ENCODE measurements at regions not wholly inside any gene's neighbourhood (a gene's known extent, or its start where the extent isn't known, plus 50 kb on each side); places are given as distances from the start of the nearest gene placed in this dataset.

DNA sequence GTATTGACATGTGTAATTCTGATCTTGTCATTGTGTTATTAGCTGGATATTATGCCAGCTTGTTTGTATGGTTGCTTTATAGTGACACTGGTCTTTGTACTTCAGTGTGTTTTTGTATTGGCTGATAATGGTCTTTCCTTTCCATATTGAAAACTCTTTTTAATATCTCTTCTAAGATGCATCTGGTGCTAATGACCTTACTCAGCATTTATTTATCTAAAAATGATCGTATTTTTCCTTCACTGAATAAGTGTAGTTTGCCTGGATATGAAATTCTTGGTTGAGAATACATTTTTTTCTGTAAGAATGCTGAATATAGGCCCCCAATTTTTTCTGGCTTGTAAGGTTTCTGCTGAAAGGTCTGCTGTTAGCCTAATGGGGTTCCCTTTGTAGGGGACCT lies 465.5 kb upstream of the TMPRSS15 start:
- peaks cover 0 to 8% (median 0%) of the 10 kb centered on the region in 12 donors for H3K9me3 ChIP-seq
- 0 to 67% (median 19%) methylated on average over 1 of the region's 1 CpG for WGBS, 4 donors
- no peak for ATAC-seq

DNA sequence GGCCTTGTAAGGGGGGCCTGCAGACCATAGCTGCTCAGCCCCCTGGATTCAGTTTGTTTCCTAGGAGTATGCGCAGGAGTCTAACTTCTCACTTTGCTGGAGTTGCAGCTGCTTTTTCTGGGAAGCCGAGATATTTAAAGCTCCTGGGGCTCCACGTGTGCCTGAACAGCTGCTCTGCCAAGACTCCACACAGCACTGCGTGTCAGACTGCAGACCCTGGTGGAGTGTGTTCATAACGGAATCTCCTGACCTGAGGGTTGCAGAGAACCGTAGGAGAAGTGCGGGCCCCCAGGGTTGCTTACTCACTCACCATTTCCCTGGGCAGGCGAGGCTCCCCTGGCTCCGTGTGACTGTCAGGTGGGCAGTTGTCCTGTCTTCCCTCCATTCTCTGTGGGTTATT lies 474.3 kb upstream of the TMPRSS15 start:
- no peaks in the 10 kb centered on the region for H3K36me3 ChIP-seq
- no peaks in the 10 kb centered on the region for H3K27me3 ChIP-seq
- TF ChIP-seq POLR2A (IDR thresholded peaks at IDR 0.05), result no peak
- TF ChIP-seq, protein P1, sequence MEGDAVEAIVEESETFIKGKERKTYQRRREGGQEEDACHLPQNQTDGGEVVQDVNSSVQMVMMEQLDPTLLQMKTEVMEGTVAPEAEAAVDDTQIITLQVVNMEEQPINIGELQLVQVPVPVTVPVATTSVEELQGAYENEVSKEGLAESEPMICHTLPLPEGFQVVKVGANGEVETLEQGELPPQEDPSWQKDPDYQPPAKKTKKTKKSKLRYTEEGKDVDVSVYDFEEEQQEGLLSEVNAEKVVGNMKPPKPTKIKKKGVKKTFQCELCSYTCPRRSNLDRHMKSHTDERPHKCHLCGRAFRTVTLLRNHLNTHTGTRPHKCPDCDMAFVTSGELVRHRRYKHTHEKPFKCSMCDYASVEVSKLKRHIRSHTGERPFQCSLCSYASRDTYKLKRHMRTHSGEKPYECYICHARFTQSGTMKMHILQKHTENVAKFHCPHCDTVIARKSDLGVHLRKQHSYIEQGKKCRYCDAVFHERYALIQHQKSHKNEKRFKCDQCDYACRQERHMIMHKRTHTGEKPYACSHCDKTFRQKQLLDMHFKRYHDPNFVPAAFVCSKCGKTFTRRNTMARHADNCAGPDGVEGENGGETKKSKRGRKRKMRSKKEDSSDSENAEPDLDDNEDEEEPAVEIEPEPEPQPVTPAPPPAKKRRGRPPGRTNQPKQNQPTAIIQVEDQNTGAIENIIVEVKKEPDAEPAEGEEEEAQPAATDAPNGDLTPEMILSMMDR (IDR thresholded peaks at IDR 0.05), result no peak
- ATAC-seq (peak in 3 of 4 donors; percentile 22 to 62 (median 42)), DNase-seq (no peak)
- H3K4me1 ChIP-seq, result peaks cover 0 to 4% (median 0%) of the 10 kb centered on the region in 12 donors
- intact Hi-C loops (cut with DNase I), result no loop called here
- H3K4me3 ChIP-seq, result no peak overlapping the region
- H3K9me3 ChIP-seq, result peaks cover 0 to 14% (median 0%) of the 10 kb centered on the region in 12 donors
- no peak overlapping the region for H3K27ac ChIP-seq
- WGBS, 4 donors, result 29 to 62% (median 51%) methylated on average over 5 to 9 of the region's 9 CpGs

More for the DNA sequence above, 465.5 kb upstream of the TMPRSS15 start:
- intact Hi-C loops (cut with DNase I), result no loop called here
- Histone ChIP-seq H3K4me1 (no peaks in the 10 kb centered on the region), H3K27me3 (no peaks in the 10 kb centered on the region), H3K27ac (no peak overlapping the region), H3K36me3 (no peaks in the 10 kb centered on the region), H3K4me3 (no peak overlapping the region)
- no peak for TF ChIP-seq POLR2A (IDR thresholded peaks at IDR 0.05)
- TF ChIP-seq, protein P1 (IDR thresholded peaks at IDR 0.05), result no peak
- DNase-seq, result no peak

DNA sequence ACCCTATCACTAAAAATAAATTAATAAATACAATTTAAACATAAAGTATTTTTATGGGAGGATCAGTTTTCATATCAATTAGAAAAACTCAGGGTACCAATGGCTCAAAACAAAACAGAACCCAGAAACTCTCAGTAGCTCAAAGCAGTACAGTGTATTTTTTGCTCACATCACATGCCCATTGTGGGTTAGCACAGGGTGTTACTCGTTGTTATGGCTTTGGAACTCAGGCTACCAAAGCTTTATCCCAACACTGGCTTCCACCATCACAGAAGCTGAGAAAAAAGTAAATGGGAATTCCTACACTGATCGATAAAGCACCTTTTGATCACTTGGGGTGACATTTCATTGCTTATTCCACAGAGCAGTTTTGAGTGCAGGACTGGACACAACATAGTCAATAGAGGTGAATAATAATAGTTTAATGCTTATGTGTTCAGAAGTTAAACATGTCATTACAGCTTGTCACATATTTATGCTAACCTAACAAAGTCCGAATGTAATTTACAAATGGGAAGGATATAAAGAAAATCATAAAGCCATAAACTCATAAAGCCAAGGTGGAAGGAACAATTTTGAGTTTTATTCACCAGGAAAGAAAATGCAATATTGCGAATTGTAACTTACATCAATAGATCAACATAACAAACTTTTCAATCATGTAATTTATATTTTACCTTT lies 484.5 kb upstream of the TMPRSS15 start:
- Histone ChIP-seq H3K9me3 (peaks cover 0 to 8% (median 0%) of the 10 kb centered on the region in 12 donors), H3K36me3 (no peaks in the 10 kb centered on the region), H3K27me3 (no peaks in the 10 kb centered on the region), H3K27ac (no peak overlapping the region), H3K4me3 (no peak overlapping the region), H3K4me1 (no peaks in the 10 kb centered on the region)
- intact Hi-C loops (cut with DNase I), result no loop called here
- TF ChIP-seq, protein P1 (IDR thresholded peaks at IDR 0.05), result no peak
- no peak for TF ChIP-seq POLR2A (IDR thresholded peaks at IDR 0.05)
- no peak for DNase-seq
- no peak for ATAC-seq
- 83 to 89% (median 87%) methylated on average over 4 of the region's 4 CpGs for WGBS, 4 donors

DNA sequence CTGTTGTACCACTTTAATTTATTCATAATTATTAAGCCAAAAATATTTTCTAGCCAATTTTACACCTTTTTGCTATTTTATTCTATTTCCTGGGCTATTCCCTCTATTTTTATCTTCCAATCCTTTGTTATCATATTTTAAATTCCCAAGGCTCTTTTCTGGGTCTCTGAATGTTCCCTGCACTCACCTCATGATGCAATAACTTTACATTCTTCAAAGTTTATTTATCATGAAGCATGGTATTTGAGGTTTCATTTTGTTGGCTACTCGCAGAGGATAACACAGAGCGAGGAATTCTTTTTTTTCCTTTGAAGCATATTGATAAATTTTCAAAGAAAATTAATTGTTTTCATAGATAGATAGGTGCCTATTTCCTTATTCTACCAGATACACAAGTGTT lies 489.8 kb upstream of the TMPRSS15 start:
- no peak for DNase-seq
- H3K36me3 ChIP-seq, result no peaks in the 10 kb centered on the region
- no peaks in the 10 kb centered on the region for H3K4me1 ChIP-seq
- intact Hi-C loops (cut with DNase I), result no loop called here
- WGBS, 4 donors, result 80 to 91% (median 87%) methylated on average over 2 of the region's 2 CpGs
- no peak overlapping the region for H3K27ac ChIP-seq
- no peak overlapping the region for H3K4me3 ChIP-seq
- TF ChIP-seq POLR2A (IDR thresholded peaks at IDR 0.05), result no peak
- TF ChIP-seq, protein P1 (IDR thresholded peaks at IDR 0.05), result no peak
- ATAC-seq, result no peak
- H3K9me3 ChIP-seq, result peaks cover 0 to under 1% (median 0%) of the 10 kb centered on the region in 12 donors
- no peaks in the 10 kb centered on the region for H3K27me3 ChIP-seq

Data from heart left ventricle (tissue), 16 donors.